IPS DF 6.9 (cell line): ENCODE measurements at regions not wholly inside any gene's neighbourhood (a gene's known extent, or its start where the extent isn't known, plus 50 kb on each side); places are given as distances from the start of the nearest gene placed in this dataset.

Experiments
- DNase-seq: peaks from one replicate; pipeline ENCODE4 v3.0.0-alpha.2; 2013; ENCODE audit warnings: low read depth, low spot score
- H3K27ac ChIP-seq: one replicate; pipeline ENCODE4 v1.5.1; 2013; ENCODE audit warnings: low read length, control low read depth
- H3K27me3 ChIP-seq: 2 replicates; pipeline ENCODE4 v1.6.1; 2013; ENCODE audit warnings: mild to moderate bottlenecking, low read length; ENCODE audit not compliant: control insufficient read depth, insufficient read depth
- H3K36me3 ChIP-seq: 2 replicates; pipeline ENCODE4 v1.6.1; 2013; ENCODE audit warnings: low read length; ENCODE audit not compliant: control insufficient read depth, insufficient read depth
- H3K4me1 ChIP-seq: 2 replicates; pipeline ENCODE4 v1.6.1; 2013; ENCODE audit warnings: low read length; ENCODE audit not compliant: control insufficient read depth, insufficient read depth
- H3K4me3 ChIP-seq: 2 replicates; pipeline ENCODE4 v1.5.1; 2013; ENCODE audit warnings: mild to moderate bottlenecking, low read length
- H3K9me3 ChIP-seq: 2 replicates; pipeline ENCODE4 v1.6.1; 2013; ENCODE audit warnings: low read length, inconsistent platforms; ENCODE audit not compliant: control insufficient read depth, insufficient read depth
- WGBS: extraction: QIAGEN DNeasy Blood & Tissue Kit; methylation state at CpG from one replicate; pipeline ENCODE4 v1.1.7; 2013; ENCODE audit warnings: mixed read lengths, missing lambda C conversion rate; ENCODE audit not compliant: insufficient read length, insufficient coverage; 5-methylcytosine and 5-hydroxymethylcytosine counted together

GRCh38 chr1:230543085-230543484, 99.2 kb upstream of the COG2 start:
- H3K9me3 ChIP-seq: no peaks in the 10 kb centered on the region
- H3K36me3 ChIP-seq: no peaks in the 10 kb centered on the region
- no CpG with 5 or more reads among the region's 2 CpGs for WGBS
- no peak overlapping the region for H3K4me3 ChIP-seq
- no peak for DNase-seq
- no peak overlapping the region for H3K27ac ChIP-seq
- no peaks in the 10 kb centered on the region for H3K4me1 ChIP-seq
- no peaks in the 10 kb centered on the region for H3K27me3 ChIP-seq

- H3K4me3 ChIP-seq: no peak overlapping the region
- no peaks in the 10 kb centered on the region for H3K27me3 ChIP-seq
- H3K36me3 ChIP-seq: no peaks in the 10 kb centered on the region
- no peaks in the 10 kb centered on the region for H3K4me1 ChIP-seq
- H3K27ac ChIP-seq: no peak overlapping the region
- no CpG with 5 or more reads among the region's 2 CpGs for WGBS
- no peak for DNase-seq
- H3K9me3 ChIP-seq: no peaks in the 10 kb centered on the region
Measured at GRCh38 chr1:230542681-230543080, 99.6 kb upstream of the COG2 start.

GRCh38 chr1:230542054-230542453, 100.2 kb upstream of the COG2 start:
- DNase-seq: no peak
- Histone ChIP-seq H3K27me3 (no peaks in the 10 kb centered on the region), H3K9me3 (no peaks in the 10 kb centered on the region), H3K27ac (no peak overlapping the region), H3K36me3 (no peaks in the 10 kb centered on the region), H3K4me3 (no peak overlapping the region), H3K4me1 (no peaks in the 10 kb centered on the region)

- Histone ChIP-seq H3K36me3 (no peaks in the 10 kb centered on the region), H3K27me3 (no peaks in the 10 kb centered on the region), H3K27ac (no peak overlapping the region), H3K4me1 (no peaks in the 10 kb centered on the region), H3K4me3 (no peak overlapping the region), H3K9me3 (no peaks in the 10 kb centered on the region)
- DNase-seq: no peak
- WGBS: no CpG with 5 or more reads among the region's 2 CpGs
Measured at GRCh38 chr1:230541306-230541705, 101.0 kb upstream of the COG2 start.

GRCh38 chr1:230540421-230541155, 101.7 kb upstream of the COG2 start:
- no CpG with 5 or more reads among the region's 6 CpGs for WGBS
- no peak overlapping the region for H3K4me3 ChIP-seq

GRCh38 chr1:230537456-230537855, 104.8 kb upstream of the COG2 start:
- Histone ChIP-seq H3K27me3 (no peaks in the 10 kb centered on the region), H3K27ac (no peak overlapping the region), H3K9me3 (no peaks in the 10 kb centered on the region), H3K4me1 (no peaks in the 10 kb centered on the region), H3K36me3 (no peaks in the 10 kb centered on the region), H3K4me3 (no peak overlapping the region)
- DNase-seq: peak; percentile 41
- no CpG with 5 or more reads among the region's 9 CpGs for WGBS

More at GRCh38 chr1:230540421-230541155, 101.7 kb upstream of the COG2 start:
- Histone ChIP-seq H3K27ac (no peak overlapping the region), H3K36me3 (no peaks in the 10 kb centered on the region), H3K27me3 (no peaks in the 10 kb centered on the region), H3K4me1 (no peaks in the 10 kb centered on the region), H3K9me3 (no peaks in the 10 kb centered on the region)
- no peak for DNase-seq

- Histone ChIP-seq H3K36me3 (no peaks in the 10 kb centered on the region), H3K4me3 (no peak overlapping the region), H3K4me1 (no peaks in the 10 kb centered on the region), H3K27ac (no peak overlapping the region), H3K27me3 (no peaks in the 10 kb centered on the region), H3K9me3 (no peaks in the 10 kb centered on the region)
- no CpG with 5 or more reads among the region's 1 CpG for WGBS
- no peak for DNase-seq
Measured at GRCh38 chr1:230536641-230537155, 105.6 kb upstream of the COG2 start.

- Histone ChIP-seq H3K4me3 (no peak overlapping the region), H3K27me3 (no peaks in the 10 kb centered on the region), H3K4me1 (no peaks in the 10 kb centered on the region), H3K36me3 (no peaks in the 10 kb centered on the region), H3K27ac (no peak overlapping the region), H3K9me3 (no peaks in the 10 kb centered on the region)
- whole genome bisulfite sequencing: no CpG with 5 or more reads among the region's 2 CpGs
- DNase-seq: no peak
Measured at GRCh38 chr1:230534224-230534623, 108.1 kb upstream of the COG2 start.

GRCh38 chr1:230531103-230531502, 105.0 kb upstream of the PGBD5 start:
- H3K9me3 ChIP-seq: no peaks in the 10 kb centered on the region

GRCh38 chr1:230519246-230519645, 93.1 kb upstream of the PGBD5 start:
- Histone ChIP-seq H3K27me3 (no peaks in the 10 kb centered on the region), H3K9me3 (no peaks in the 10 kb centered on the region), H3K4me3 (no peak overlapping the region), H3K27ac (no peak overlapping the region), H3K36me3 (no peaks in the 10 kb centered on the region), H3K4me1 (peaks cover 4% of the 10 kb centered on the region; the same call in 1 of the 2 replicates)
- WGBS: no CpG with 5 or more reads among the region's 2 CpGs
- no peak for DNase-seq

More at GRCh38 chr1:230531103-230531502, 105.0 kb upstream of the PGBD5 start:
- Histone ChIP-seq H3K4me1 (no peaks in the 10 kb centered on the region), H3K27me3 (no peaks in the 10 kb centered on the region), H3K27ac (no peak overlapping the region), H3K4me3 (no peak overlapping the region), H3K36me3 (no peaks in the 10 kb centered on the region)
- DNase-seq: no peak

GRCh38 chr1:230518511-230518910, 92.4 kb upstream of the PGBD5 start:
- no peak for DNase-seq

More at GRCh38 chr1:230518511-230518910, 92.4 kb upstream of the PGBD5 start:
- Histone ChIP-seq H3K4me1 (peaks cover 4% of the 10 kb centered on the region; the same call in 1 of the 2 replicates), H3K4me3 (no peak overlapping the region), H3K9me3 (no peaks in the 10 kb centered on the region), H3K27ac (no peak overlapping the region), H3K36me3 (no peaks in the 10 kb centered on the region), H3K27me3 (no peaks in the 10 kb centered on the region)
- WGBS: no CpG with 5 or more reads among the region's 5 CpGs
